ENCODE measurements at regions not wholly inside any gene's neighbourhood (a gene's known extent, or its start where the extent isn't known, plus 50 kb on each side); places are given as distances from the start of the nearest gene placed in this dataset.
"Not testable (repeated sequence)": the region's sequence is repeated elsewhere in the genome, so short reads cannot be mapped to it uniquely, and the experiment has no call there.

DNA sequence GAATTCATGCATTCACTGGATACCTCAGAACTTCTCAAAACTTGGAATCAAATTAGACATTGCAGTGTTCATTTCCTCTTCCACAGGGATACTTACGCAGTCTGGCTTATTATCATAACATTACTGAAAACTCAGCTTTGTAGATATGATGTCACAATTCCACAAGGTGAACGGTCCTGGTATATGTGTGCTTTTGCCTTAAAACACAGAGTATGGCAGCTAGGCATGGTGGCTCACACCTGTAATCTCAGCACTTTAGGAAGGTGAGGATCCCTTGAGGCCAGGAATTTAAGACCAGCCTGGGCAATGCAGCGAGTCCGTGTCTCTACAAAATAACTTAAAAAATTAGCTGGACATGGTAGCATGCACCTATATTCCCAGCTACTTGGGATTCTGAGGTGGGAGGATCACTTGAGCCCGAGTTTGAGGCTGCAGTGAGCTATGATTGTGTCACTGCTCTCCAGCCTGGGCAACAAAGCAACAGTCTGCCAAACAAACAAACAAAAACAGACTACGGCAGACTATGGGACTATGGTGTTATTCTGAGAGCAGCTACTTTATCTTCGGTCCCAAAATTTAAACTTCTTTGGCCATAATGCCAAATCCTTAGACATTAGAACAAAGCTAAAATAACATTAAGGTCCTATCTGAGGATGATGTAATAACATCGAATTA lies 1191.9 kb upstream of the SLC39A10 start:
- Histone ChIP-seq H3K4me3 (no peak overlapping the region), H3K27ac (no peak overlapping the region), H3K9me3 (no peaks in the 10 kb centered on the region), H3K27me3 (no peaks in the 10 kb centered on the region), H3K4me1 (no peaks in the 10 kb centered on the region), H3K36me3 (no peaks in the 10 kb centered on the region)
- TF ChIP-seq EP300 (IDR thresholded peaks at IDR 0.05) (no peak), POLR2A (IDR thresholded peaks at IDR 0.05) (no peak), POLR2AphosphoS5 (IDR thresholded peaks at IDR 0.05) (no peak)
- TF ChIP-seq, protein P1, sequence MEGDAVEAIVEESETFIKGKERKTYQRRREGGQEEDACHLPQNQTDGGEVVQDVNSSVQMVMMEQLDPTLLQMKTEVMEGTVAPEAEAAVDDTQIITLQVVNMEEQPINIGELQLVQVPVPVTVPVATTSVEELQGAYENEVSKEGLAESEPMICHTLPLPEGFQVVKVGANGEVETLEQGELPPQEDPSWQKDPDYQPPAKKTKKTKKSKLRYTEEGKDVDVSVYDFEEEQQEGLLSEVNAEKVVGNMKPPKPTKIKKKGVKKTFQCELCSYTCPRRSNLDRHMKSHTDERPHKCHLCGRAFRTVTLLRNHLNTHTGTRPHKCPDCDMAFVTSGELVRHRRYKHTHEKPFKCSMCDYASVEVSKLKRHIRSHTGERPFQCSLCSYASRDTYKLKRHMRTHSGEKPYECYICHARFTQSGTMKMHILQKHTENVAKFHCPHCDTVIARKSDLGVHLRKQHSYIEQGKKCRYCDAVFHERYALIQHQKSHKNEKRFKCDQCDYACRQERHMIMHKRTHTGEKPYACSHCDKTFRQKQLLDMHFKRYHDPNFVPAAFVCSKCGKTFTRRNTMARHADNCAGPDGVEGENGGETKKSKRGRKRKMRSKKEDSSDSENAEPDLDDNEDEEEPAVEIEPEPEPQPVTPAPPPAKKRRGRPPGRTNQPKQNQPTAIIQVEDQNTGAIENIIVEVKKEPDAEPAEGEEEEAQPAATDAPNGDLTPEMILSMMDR (IDR thresholded peaks at IDR 0.05): no peak
- peak in 1 of 2 donors; percentile 3 for DNase-seq
- WGBS, 5 donors: 74 to 79% (median 75%) methylated on average over 8 of the region's 8 CpGs
- intact Hi-C loops (cut with DNase I; ENCODE audit: low total_unique reads): no loop called here

DNA sequence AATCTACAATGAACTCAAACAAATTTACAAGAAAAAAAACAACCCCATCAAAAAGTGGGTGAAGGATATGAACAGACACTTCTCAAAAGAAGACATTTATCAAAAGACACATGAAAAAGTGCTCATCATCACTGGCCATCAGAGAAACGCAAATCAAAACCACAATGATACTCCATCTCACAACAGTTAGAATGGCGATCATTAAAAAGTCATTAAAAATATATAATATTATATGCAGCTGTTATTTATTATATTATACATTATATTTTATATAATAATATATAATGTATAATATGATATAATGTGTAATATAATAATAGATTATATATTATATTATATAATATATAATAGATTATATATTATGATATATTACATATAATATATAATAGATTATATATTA lies 1194.1 kb upstream of the SLC39A10 start:
- H3K4me3 ChIP-seq; H3K27me3 ChIP-seq; H3K36me3 ChIP-seq; H3K4me1 ChIP-seq; DNase-seq; H3K9me3 ChIP-seq; H3K27ac ChIP-seq; intact Hi-C loops (cut with DNase I; ENCODE audit: low total_unique reads): not testable (repeated sequence)
- 46 to 50% (median 48%) methylated on average over 2 of the region's 2 CpGs for WGBS, 5 donors

DNA sequence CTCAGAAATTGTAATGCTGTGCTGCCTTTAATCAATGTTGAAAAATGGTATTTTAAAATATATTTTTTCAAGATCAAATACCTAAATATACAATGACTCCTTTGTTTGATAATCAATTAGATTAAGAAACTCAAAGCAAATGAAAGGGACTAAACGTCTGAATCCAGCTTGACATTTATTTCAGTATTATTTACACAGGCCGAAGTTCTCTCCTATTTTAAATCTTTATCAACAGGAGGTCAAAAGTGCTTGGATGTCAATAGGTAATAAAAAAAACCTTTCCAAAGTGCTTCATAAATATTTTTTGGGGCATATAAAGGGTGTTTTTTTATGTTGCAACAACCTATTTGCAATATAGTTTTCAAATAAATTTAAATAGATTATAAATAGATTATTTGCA lies 1201.7 kb upstream of the SLC39A10 start:
- no peak for DNase-seq
- Histone ChIP-seq H3K4me3 (no peak overlapping the region), H3K27me3 (no peaks in the 10 kb centered on the region), H3K27ac (no peak overlapping the region), H3K36me3 (no peaks in the 10 kb centered on the region), H3K9me3 (no peaks in the 10 kb centered on the region), H3K4me1 (no peaks in the 10 kb centered on the region)
- 18 to 39% (median 21%) methylated on average over 2 of the region's 2 CpGs for WGBS, 5 donors
- TF ChIP-seq POLR2A (IDR thresholded peaks at IDR 0.05) (no peak), POLR2AphosphoS5 (IDR thresholded peaks at IDR 0.05) (no peak), EP300 (IDR thresholded peaks at IDR 0.05) (no peak)
- TF ChIP-seq, protein P1 (IDR thresholded peaks at IDR 0.05): no peak
- intact Hi-C loops (cut with DNase I; ENCODE audit: low total_unique reads): no loop called here

DNA sequence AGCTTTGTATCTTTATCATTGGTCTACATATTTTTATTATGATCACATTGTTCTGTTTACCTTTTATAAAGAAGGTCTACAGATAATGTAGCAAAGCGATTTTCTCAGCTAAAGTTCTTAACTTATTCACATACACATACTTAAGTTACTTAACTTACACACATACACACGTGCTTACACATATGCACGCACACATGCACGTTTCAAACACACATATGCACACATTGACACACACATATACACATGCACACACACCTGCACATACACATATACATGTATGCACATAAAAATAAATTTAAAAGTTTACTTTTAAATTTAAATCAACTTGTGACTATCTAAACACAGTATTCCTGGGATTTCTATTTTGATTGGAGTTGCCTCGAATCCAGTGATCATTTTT lies 1204.5 kb upstream of the SLC39A10 start:
- no peaks in the 10 kb centered on the region for H3K9me3 ChIP-seq
- no peak for DNase-seq
- no peaks in the 10 kb centered on the region for H3K4me1 ChIP-seq
- WGBS, 5 donors: 56 to 77% (median 64%) methylated on average over 5 of the region's 5 CpGs
- no peaks in the 10 kb centered on the region for H3K36me3 ChIP-seq
- H3K27me3 ChIP-seq: no peaks in the 10 kb centered on the region
- TF ChIP-seq POLR2AphosphoS5 (IDR thresholded peaks at IDR 0.05) (no peak), EP300 (IDR thresholded peaks at IDR 0.05) (no peak), POLR2A (IDR thresholded peaks at IDR 0.05) (no peak)
- TF ChIP-seq, protein P1 (IDR thresholded peaks at IDR 0.05): no peak
- no peak overlapping the region for H3K27ac ChIP-seq
- no peak overlapping the region for H3K4me3 ChIP-seq
- intact Hi-C loops (cut with DNase I; ENCODE audit: low total_unique reads): no loop called here

DNA sequence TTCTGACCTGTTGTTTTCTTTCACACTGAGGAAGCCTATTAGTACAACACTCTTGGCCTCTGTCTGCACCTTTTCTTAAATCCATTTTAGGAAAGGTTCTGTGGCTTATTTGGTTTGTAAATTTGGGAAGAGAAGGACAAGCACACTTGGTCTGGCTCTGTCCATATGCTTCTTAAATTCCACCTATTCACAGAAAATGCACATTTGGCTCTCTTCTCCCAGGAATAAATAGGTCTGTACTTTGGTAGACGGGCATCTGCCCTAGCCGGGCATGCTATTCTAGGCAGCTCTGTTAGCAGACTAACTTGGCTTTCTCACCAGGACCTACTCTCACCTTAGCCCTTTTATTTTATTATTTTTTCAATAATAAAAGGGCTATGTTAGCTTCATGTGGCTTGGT lies 1211.8 kb upstream of the SLC39A10 start:
- peaks cover 0 to 19% (median 2%) of the 10 kb centered on the region in 4 donors for H3K9me3 ChIP-seq
- H3K27me3 ChIP-seq: no peaks in the 10 kb centered on the region
- no peaks in the 10 kb centered on the region for H3K4me1 ChIP-seq
- no peak for TF ChIP-seq POLR2A (IDR thresholded peaks at IDR 0.05)
- TF ChIP-seq, protein P1 (IDR thresholded peaks at IDR 0.05): no peak
- TF ChIP-seq POLR2AphosphoS5 (IDR thresholded peaks at IDR 0.05): no peak
- TF ChIP-seq EP300 (IDR thresholded peaks at IDR 0.05): no peak
- intact Hi-C loops (cut with DNase I; ENCODE audit: low total_unique reads): no loop called here
- no peaks in the 10 kb centered on the region for H3K36me3 ChIP-seq
- no peak for DNase-seq
- no peak overlapping the region for H3K27ac ChIP-seq
- no peak overlapping the region for H3K4me3 ChIP-seq
- 71 to 93% (median 82%) methylated on average over 2 of the region's 2 CpGs for WGBS, 5 donors

All from stomach (tissue), 8 donors.